Loucy (cell line): ENCODE measurements at regions not wholly inside any gene's neighbourhood (a gene's known extent, or its start where the extent isn't known, plus 50 kb on each side); places are given as distances from the start of the nearest gene placed in this dataset.

ENCODE experiments used
- H2AFZ ChIP-seq: fragments of 200-600 bp; sonication (generic); 2 replicates; pipeline ENCODE4 v1.6.0; 2016; ENCODE audit warnings: antibody characterized with exemption, mild to moderate bottlenecking, low read length, moderate library complexity
- H3F3A ChIP-seq: fragments of 200-600 bp; 2 replicates; pipeline ENCODE4 v1.6.0; 2016; ENCODE audit warnings: antibody characterized with exemption, low read depth, mild to moderate bottlenecking
- H3K27me3 ChIP-seq: fragments of 200-600 bp; sonication (generic); 2 replicates; pipeline ENCODE4 v1.6.1; 2014; ENCODE audit warnings: low read length, mild to moderate bottlenecking; ENCODE audit not compliant: insufficient read depth, poor library complexity, severe bottlenecking
- H3K36me3 ChIP-seq: fragments of 200-600 bp; sonication (generic); 2 replicates; pipeline ENCODE4 v1.6.1; 2016; ENCODE audit warnings: low read length; ENCODE audit not compliant: insufficient read depth
- H3K4me1 ChIP-seq: fragments of 200-600 bp; sonication (generic); 2 replicates; pipeline ENCODE4 v1.5.1; 2014; ENCODE audit warnings: low read length, mild to moderate bottlenecking; ENCODE audit not compliant: insufficient read depth, poor library complexity, severe bottlenecking
- H3K4me2 ChIP-seq: fragments of 200-600 bp; sonication (generic); 2 replicates; pipeline ENCODE4 v1.6.0; 2014; ENCODE audit warnings: antibody characterized with exemption, low read length, low read depth, mild to moderate bottlenecking; ENCODE audit not compliant: poor library complexity, severe bottlenecking
- H3K4me3 ChIP-seq: fragments of 200-600 bp; sonication (generic); 2 replicates; pipeline ENCODE4 v1.5.1; 2014; ENCODE audit warnings: low read length, mild to moderate bottlenecking, mixed read lengths; ENCODE audit not compliant: poor library complexity, severe bottlenecking
- H3K79me2 ChIP-seq: fragments of 200-600 bp; sonication (generic); 2 replicates; pipeline ENCODE4 v1.6.1; 2014; ENCODE audit warnings: low read length; ENCODE audit not compliant: insufficient read depth
- H3K9ac ChIP-seq: fragments of 200-600 bp; sonication (generic); 2 replicates; pipeline ENCODE4 v1.6.0; 2014; ENCODE audit warnings: mild to moderate bottlenecking, low read depth, low read length, moderate library complexity; ENCODE audit not compliant: poor library complexity, severe bottlenecking
- H3K9me2 ChIP-seq: fragments of 200-600 bp; sonication (generic); replicated peaks from 2 replicates; pipeline ENCODE4 v1.6.1; 2016; ENCODE audit warnings: low read depth, low read length, mixed read lengths
- H3K9me3 ChIP-seq: fragments of 200-600 bp; sonication (generic); 2 replicates; pipeline ENCODE4 v1.6.1; 2014; ENCODE audit warnings: mild to moderate bottlenecking, antibody characterized with exemption, low read length, low read depth; ENCODE audit not compliant: insufficient read depth
- H4K20me1 ChIP-seq: fragments of 200-600 bp; sonication (generic); 2 replicates; pipeline ENCODE4 v1.6.0; 2014; ENCODE audit warnings: antibody characterized with exemption, low read length, mild to moderate bottlenecking; ENCODE audit not compliant: insufficient read depth, poor library complexity, severe bottlenecking
- EZH2phosphoT487 ChIP-seq: fragments of 200-600 bp; IDR thresholded peaks from 2 replicates; pipeline ENCODE4 v1.6.1; 2018; ENCODE audit warnings: antibody characterized with exemption, mild to moderate bottlenecking, moderate library complexity, borderline replicate concordance
- TF ChIP-seq, protein P1 (sequence below): fragments of 200-600 bp; sonication (generic); conservative IDR thresholded peaks from 2 replicates; pipeline ENCODE4 v1.5.1; 2014; ENCODE audit warnings: mild to moderate bottlenecking, antibody characterized with exemption, low read length

DNA sequence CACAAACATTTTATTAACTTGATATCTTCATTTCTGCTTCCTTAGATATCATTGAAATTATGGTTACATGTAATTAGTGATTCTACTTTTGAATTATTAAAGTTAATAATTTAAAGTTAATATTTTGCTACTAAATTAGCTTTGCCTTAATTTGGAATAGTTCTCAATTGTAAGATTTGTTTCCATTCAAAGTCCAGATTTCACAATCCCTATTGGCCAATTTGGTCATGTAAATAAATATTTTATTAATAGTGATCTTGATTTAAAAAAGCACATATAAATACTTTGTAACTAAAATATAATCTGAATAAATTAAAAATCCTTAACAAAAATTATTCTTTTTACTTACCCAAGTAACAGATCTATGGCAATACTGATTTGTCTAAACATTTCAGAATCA, 1558.6 kb downstream of the NCAM2 start:
- no peaks in the 10 kb centered on the region for H3K9me2 ChIP-seq
- H3K4me1 ChIP-seq: no peaks in the 10 kb centered on the region
- H3K4me2 ChIP-seq: no peak overlapping the region
- TF ChIP-seq, protein P1, sequence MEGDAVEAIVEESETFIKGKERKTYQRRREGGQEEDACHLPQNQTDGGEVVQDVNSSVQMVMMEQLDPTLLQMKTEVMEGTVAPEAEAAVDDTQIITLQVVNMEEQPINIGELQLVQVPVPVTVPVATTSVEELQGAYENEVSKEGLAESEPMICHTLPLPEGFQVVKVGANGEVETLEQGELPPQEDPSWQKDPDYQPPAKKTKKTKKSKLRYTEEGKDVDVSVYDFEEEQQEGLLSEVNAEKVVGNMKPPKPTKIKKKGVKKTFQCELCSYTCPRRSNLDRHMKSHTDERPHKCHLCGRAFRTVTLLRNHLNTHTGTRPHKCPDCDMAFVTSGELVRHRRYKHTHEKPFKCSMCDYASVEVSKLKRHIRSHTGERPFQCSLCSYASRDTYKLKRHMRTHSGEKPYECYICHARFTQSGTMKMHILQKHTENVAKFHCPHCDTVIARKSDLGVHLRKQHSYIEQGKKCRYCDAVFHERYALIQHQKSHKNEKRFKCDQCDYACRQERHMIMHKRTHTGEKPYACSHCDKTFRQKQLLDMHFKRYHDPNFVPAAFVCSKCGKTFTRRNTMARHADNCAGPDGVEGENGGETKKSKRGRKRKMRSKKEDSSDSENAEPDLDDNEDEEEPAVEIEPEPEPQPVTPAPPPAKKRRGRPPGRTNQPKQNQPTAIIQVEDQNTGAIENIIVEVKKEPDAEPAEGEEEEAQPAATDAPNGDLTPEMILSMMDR: no peak
- no peak for TF ChIP-seq EZH2phosphoT487
- H4K20me1 ChIP-seq: no peaks in the 10 kb centered on the region
- H3K27me3 ChIP-seq: no peaks in the 10 kb centered on the region
- H3K79me2 ChIP-seq: no peaks in the 10 kb centered on the region
- H3K9me3 ChIP-seq: no peaks in the 10 kb centered on the region
- no peak overlapping the region for H3K9ac ChIP-seq
- no peak overlapping the region for H3K4me3 ChIP-seq
- H3F3A ChIP-seq: no peaks in the 10 kb centered on the region
- H3K36me3 ChIP-seq: no peaks in the 10 kb centered on the region
- no peak overlapping the region for H2AFZ ChIP-seq

- H3K4me3 ChIP-seq: no peak overlapping the region
- no peak overlapping the region for H3K9ac ChIP-seq
- H4K20me1 ChIP-seq: no peaks in the 10 kb centered on the region
- no peak overlapping the region for H2AFZ ChIP-seq
- H3K27me3 ChIP-seq: no peaks in the 10 kb centered on the region
- no peaks in the 10 kb centered on the region for H3K36me3 ChIP-seq
- TF ChIP-seq, protein P1: no peak
- TF ChIP-seq EZH2phosphoT487: no peak
- no peak overlapping the region for H3K4me2 ChIP-seq
- no peaks in the 10 kb centered on the region for H3K9me2 ChIP-seq
- no peaks in the 10 kb centered on the region for H3K4me1 ChIP-seq
- H3K9me3 ChIP-seq: no peaks in the 10 kb centered on the region
- H3K79me2 ChIP-seq: no peaks in the 10 kb centered on the region
- H3F3A ChIP-seq: no peaks in the 10 kb centered on the region
Measured at GRCh38 chr21:22561946-22562345, 1563.7 kb downstream of the NCAM2 start.

DNA sequence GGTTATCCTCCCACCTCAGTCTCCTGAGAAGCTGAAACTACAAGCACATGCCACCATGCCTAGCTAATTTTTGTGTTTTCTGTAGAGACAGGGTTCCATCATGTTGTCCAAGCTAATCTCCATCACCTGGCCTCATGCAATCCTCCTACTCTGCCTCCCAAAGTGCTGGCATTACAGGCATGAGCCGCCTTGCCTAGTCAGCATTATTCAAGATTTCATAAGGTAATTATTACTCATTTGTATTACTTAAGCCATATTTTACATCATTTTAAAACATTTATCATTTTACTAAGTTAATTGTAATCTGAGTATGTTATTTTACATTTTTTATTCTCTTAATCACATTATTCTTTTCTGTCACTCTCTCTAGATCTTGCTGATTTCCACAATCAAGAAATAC, 1575.6 kb downstream of the NCAM2 start:
- H3K9ac ChIP-seq: no peak overlapping the region
- H3K4me3 ChIP-seq: no peak overlapping the region
- no peaks in the 10 kb centered on the region for H3K79me2 ChIP-seq
- no peaks in the 10 kb centered on the region for H3K4me1 ChIP-seq
- no peaks in the 10 kb centered on the region for H3K9me2 ChIP-seq
- H3K36me3 ChIP-seq: no peaks in the 10 kb centered on the region
- TF ChIP-seq, protein P1: no peak
- TF ChIP-seq EZH2phosphoT487: no peak
- H3K27me3 ChIP-seq: no peaks in the 10 kb centered on the region
- no peaks in the 10 kb centered on the region for H4K20me1 ChIP-seq
- H3F3A ChIP-seq: no peaks in the 10 kb centered on the region
- no peak overlapping the region for H3K4me2 ChIP-seq
- H3K9me3 ChIP-seq: no peaks in the 10 kb centered on the region
- no peak overlapping the region for H2AFZ ChIP-seq
